Nephron progenitor cell (in vitro differentiated cells): ENCODE measurements at regions not wholly inside any gene's neighbourhood (a gene's known extent, or its start where the extent isn't known, plus 50 kb on each side); places are given as distances from the start of the nearest gene placed in this dataset.
"Not testable (repeated sequence)": the region's sequence is repeated elsewhere in the genome, so short reads cannot be mapped to it uniquely, and the experiment has no call there.

Source experiments
- DNase-seq: peaks from one replicate; pipeline ENCODE4 v3.0.0; 2021
- H3K27ac Mint-ChIP-seq: 2 replicates; pipeline ENCODE4 v1.8.0; 2021; ENCODE audit warnings: mild to moderate bottlenecking, moderate library complexity, mixed read lengths
- H3K27me3 Mint-ChIP-seq: 2 replicates; pipeline ENCODE4 v1.8.0; 2021; ENCODE audit warnings: mild to moderate bottlenecking, low read depth, mixed read lengths; ENCODE audit not compliant: poor library complexity
- H3K36me3 Mint-ChIP-seq: 2 replicates; pipeline ENCODE4 v1.8.0; 2021; ENCODE audit warnings: low read depth, mixed read lengths
- H3K4me1 Mint-ChIP-seq: 2 replicates; pipeline ENCODE4 v1.8.0; 2021; ENCODE audit warnings: mixed read lengths
- H3K4me3 Mint-ChIP-seq: 2 replicates; pipeline ENCODE4 v1.8.0; 2021; ENCODE audit warnings: mild to moderate bottlenecking, moderate library complexity, mixed read lengths
- H3K9me3 Mint-ChIP-seq: 2 replicates; pipeline ENCODE4 v1.8.0; 2021; ENCODE audit warnings: mild to moderate bottlenecking, moderate library complexity, mixed read lengths
- TF ChIP-seq, protein P1 (sequence below): fragments of 200-600 bp; sonication (generic); IDR thresholded peaks from 2 replicates; pipeline ENCODE4 v1.5.0; 2021; ENCODE audit warnings: antibody characterized with exemption

DNA sequence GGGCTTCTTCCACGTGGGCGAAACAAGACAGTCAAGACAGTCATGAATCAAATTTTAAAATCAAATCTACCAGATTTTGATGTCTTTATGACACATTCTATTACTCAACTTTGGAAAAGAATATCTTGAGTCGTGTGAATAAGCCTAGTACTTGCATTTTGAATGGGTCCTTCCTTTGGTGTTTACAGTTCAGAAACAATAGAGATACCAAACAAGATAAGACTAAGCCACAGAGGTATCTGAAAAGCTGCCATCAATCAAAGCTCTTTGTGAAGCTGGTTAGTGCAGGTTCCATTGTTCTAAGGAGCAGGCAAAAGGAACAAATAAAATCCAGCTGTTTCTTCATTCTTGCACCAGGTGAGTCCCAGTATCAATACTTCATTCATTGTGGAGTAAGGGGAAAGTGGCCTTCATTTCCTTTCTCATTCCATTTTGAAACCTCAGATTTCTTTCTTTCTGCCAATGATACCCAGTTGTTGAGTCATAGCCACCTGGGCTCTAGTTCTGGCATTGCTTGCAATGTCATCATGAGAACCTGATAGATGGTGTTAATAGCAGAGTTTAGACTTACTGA, 151.7 kb upstream of the L3MBTL4 start:
- TF ChIP-seq, protein P1, sequence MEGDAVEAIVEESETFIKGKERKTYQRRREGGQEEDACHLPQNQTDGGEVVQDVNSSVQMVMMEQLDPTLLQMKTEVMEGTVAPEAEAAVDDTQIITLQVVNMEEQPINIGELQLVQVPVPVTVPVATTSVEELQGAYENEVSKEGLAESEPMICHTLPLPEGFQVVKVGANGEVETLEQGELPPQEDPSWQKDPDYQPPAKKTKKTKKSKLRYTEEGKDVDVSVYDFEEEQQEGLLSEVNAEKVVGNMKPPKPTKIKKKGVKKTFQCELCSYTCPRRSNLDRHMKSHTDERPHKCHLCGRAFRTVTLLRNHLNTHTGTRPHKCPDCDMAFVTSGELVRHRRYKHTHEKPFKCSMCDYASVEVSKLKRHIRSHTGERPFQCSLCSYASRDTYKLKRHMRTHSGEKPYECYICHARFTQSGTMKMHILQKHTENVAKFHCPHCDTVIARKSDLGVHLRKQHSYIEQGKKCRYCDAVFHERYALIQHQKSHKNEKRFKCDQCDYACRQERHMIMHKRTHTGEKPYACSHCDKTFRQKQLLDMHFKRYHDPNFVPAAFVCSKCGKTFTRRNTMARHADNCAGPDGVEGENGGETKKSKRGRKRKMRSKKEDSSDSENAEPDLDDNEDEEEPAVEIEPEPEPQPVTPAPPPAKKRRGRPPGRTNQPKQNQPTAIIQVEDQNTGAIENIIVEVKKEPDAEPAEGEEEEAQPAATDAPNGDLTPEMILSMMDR: no peak
- H3K27ac Mint-ChIP-seq: no peak overlapping the region
- H3K4me3 Mint-ChIP-seq: no peak overlapping the region
- peaks cover 6% of the 10 kb centered on the region for H3K27me3 Mint-ChIP-seq
- H3K9me3 Mint-ChIP-seq: peaks cover 3% of the 10 kb centered on the region
- peaks cover 46% of the 10 kb centered on the region for H3K4me1 Mint-ChIP-seq
- DNase-seq: no peak
- no peaks in the 10 kb centered on the region for H3K36me3 Mint-ChIP-seq

DNA sequence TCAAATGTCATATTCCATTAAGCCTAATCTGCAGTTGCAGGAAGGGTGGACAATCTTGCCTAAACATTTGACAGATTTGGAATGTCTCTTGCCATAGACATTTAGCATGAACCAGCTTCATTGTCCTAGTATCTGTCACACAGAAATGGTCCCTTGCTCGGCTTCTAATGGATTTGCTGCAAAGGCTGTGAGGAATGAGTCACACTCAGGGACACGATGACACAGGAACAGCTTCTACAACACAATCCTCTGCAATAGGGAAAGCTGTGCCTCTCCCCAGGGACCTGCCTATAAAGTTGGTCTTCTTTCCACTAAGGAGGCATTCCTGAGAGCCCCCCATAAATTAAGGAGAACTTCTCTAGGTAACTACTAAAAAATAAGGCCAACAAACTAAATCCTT, 155.1 kb upstream of the L3MBTL4 start:
- H3K36me3 Mint-ChIP-seq: no peaks in the 10 kb centered on the region
- H3K4me3 Mint-ChIP-seq: no peak overlapping the region
- no peaks in the 10 kb centered on the region for H3K9me3 Mint-ChIP-seq
- H3K27me3 Mint-ChIP-seq: peaks cover 6% of the 10 kb centered on the region
- H3K4me1 Mint-ChIP-seq: peaks cover 32% of the 10 kb centered on the region
- TF ChIP-seq, protein P1: no peak
- peak; percentile 4 for DNase-seq
- H3K27ac Mint-ChIP-seq: no peak overlapping the region

DNA sequence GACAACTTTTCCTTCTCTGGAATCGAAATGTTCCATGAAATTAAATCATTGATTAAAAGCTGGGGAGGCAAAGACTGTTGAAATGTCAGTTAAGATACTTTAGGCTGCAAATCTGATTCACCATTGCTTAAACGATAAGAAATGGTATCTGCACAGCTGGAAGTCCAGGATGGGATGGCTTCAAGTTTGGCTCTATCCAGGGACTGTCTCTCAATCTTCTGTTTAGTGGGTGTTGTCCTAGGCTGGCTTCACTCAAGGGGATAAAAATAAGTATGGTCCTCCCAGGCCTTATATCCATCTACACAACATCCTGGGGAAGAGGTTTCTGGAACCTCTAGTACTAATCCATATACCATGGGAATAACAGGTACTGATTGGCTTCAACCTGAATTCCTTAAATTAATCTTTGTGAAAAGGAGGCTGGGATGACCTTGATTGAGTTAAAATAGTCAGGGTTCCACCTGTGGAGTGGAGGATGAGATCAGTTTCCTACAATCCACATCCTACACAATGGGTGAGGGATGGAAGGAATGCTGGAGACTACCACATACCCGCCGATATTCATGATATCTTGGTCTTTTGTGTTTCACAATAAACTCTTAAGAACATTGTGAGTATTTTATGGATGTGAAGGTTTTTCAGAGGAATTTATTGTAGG, 156.0 kb upstream of the L3MBTL4 start:
- H3K9me3 Mint-ChIP-seq: no peaks in the 10 kb centered on the region
- peaks cover 4% of the 10 kb centered on the region for H3K27me3 Mint-ChIP-seq
- TF ChIP-seq, protein P1: no peak
- H3K27ac Mint-ChIP-seq: no peak overlapping the region
- no peaks in the 10 kb centered on the region for H3K36me3 Mint-ChIP-seq
- H3K4me1 Mint-ChIP-seq: peaks cover 33% of the 10 kb centered on the region
- no peak for DNase-seq
- no peak overlapping the region for H3K4me3 Mint-ChIP-seq

DNA sequence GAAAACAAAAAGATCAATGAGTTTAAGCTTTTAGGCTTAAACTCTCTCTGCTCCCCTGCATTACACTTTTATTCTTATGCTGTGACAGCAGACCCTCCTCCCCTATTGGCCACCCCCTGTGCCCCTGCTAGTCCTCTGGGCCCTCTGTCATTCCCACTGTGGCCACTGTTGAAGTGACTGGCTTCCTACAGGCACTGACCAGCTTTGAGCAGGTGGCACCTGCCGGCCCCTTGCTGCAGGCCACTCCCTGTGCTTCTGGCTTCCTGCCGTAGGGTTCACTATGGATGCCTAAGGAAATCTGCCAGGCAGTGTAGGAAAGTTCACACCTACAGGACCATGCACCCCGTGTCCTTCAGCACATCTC, 156.5 kb upstream of the L3MBTL4 start:
- H3K27me3 Mint-ChIP-seq: no peaks in the 10 kb centered on the region
- TF ChIP-seq, protein P1: no peak
- no peak for DNase-seq
- no peak overlapping the region for H3K27ac Mint-ChIP-seq
- H3K36me3 Mint-ChIP-seq: no peaks in the 10 kb centered on the region
- no peaks in the 10 kb centered on the region for H3K9me3 Mint-ChIP-seq
- H3K4me3 Mint-ChIP-seq: no peak overlapping the region
- peaks cover 32% of the 10 kb centered on the region for H3K4me1 Mint-ChIP-seq

DNA sequence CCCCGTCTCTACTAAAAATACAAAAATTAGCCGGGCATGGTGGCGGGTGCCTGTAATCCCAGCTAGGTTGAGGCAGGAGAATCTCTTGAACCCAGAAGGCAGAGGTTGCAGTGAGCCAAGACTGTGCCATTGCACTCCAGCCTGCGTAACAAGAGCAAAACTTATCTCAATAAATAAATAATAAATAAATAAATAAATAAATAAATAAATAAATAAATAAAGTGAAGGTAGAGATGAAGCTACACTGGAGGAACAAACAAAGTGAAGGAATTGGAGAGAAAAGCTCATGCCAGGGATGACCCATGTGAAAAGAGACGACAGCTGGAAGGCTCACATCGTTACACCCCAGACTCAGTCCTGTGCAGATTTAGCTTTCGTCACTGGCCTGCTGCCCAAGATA, 157.3 kb upstream of the ARHGAP28 start:
- not testable (repeated sequence) for H3K4me3 Mint-ChIP-seq, H3K36me3 Mint-ChIP-seq, H3K27me3 Mint-ChIP-seq, H3K27ac Mint-ChIP-seq, H3K9me3 Mint-ChIP-seq, DNase-seq
- H3K4me1 Mint-ChIP-seq: peaks cover 31% of the 10 kb centered on the region

DNA sequence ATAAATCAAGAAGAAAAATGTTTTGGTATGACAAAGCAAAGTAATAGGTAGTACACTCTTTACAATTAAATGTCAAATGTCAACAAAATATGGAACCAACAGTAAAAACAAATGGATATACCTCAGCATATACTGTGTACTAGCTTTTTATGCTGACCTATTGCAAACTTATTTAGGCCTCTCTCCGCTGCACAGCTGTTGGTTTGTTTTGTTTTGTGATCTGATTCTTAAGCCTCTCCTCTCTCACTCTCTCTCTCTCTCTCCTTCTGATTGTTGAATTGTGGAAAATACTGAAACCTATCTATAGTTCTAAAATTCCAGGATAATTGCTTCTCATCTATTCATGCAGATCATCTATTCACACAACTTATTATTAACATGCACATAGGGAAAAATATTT, 154.9 kb upstream of the ARHGAP28 start:
- Mint-ChIP-seq H3K9me3 (peaks cover 8% of the 10 kb centered on the region), H3K4me3 (no peak overlapping the region), H3K27me3 (no peaks in the 10 kb centered on the region), H3K27ac (no peak overlapping the region), H3K36me3 (no peaks in the 10 kb centered on the region), H3K4me1 (peaks cover 19% of the 10 kb centered on the region)
- DNase-seq: no peak
- TF ChIP-seq, protein P1: no peak
